Activated naive CD8-positive, alpha-beta T cell treated with anti-CD3 and anti-CD28 coated beads, Interleukin-2, amount 50 U/mL, for 24 hours (primary cell): ENCODE measurements at regions not wholly inside any gene's neighbourhood (a gene's known extent, or its start where the extent isn't known, plus 50 kb on each side); places are given as distances from the start of the nearest gene placed in this dataset.

Source experiments
- ATAC-seq: fragments of 150-1000 bp; cut with Tn5 transposase; one replicate; pipeline ENCODE4 v1.10.0; 2021
- DNase-seq: peaks from one replicate; pipeline ENCODE4 v3.0.0; 2021
- H3K27ac Mint-ChIP-seq: one replicate; pipeline ENCODE4 v1.8.0; 2021; ENCODE audit warnings: mild to moderate bottlenecking, mixed read lengths
- H3K27me3 Mint-ChIP-seq: one replicate; pipeline ENCODE4 v1.8.0; 2021; ENCODE audit warnings: mixed read lengths
- H3K36me3 Mint-ChIP-seq: one replicate; pipeline ENCODE4 v1.8.0; 2021; ENCODE audit warnings: low read depth, mixed read lengths
- H3K4me1 Mint-ChIP-seq: one replicate; pipeline ENCODE4 v1.8.0; 2021; ENCODE audit warnings: mixed read lengths
- H3K4me3 Mint-ChIP-seq: one replicate; pipeline ENCODE4 v1.8.0; 2021; ENCODE audit warnings: mild to moderate bottlenecking, moderate library complexity, mixed read lengths
- H3K9me3 Mint-ChIP-seq: one replicate; pipeline ENCODE4 v1.8.0; 2021; ENCODE audit warnings: mixed read lengths

- no peak overlapping the region for H3K4me3 Mint-ChIP-seq
- H3K27me3 Mint-ChIP-seq, result peaks cover 20% of the 10 kb centered on the region
- peaks cover 13% of the 10 kb centered on the region for H3K4me1 Mint-ChIP-seq
- DNase-seq (no peak), ATAC-seq (no peak)
- no peak overlapping the region for H3K27ac Mint-ChIP-seq
- no peaks in the 10 kb centered on the region for H3K9me3 Mint-ChIP-seq
- H3K36me3 Mint-ChIP-seq, result no peaks in the 10 kb centered on the region
Measured at GRCh38 chr9:96163161-96163560, 138.8 kb downstream of the HSD17B3 start.

GRCh38 chr9:96161819-96162218 is 140.2 kb downstream of the HSD17B3 start:
- DNase-seq (no peak), ATAC-seq (no peak)
- Mint-ChIP-seq H3K27ac (no peak overlapping the region), H3K36me3 (no peaks in the 10 kb centered on the region), H3K27me3 (peaks cover 22% of the 10 kb centered on the region), H3K4me1 (peaks cover 18% of the 10 kb centered on the region), H3K9me3 (no peaks in the 10 kb centered on the region), H3K4me3 (no peak overlapping the region)

GRCh38 chr9:96160866-96161265 is 141.1 kb downstream of the HSD17B3 start:
- Mint-ChIP-seq H3K27ac (no peak overlapping the region), H3K36me3 (no peaks in the 10 kb centered on the region), H3K4me1 (peaks cover 18% of the 10 kb centered on the region), H3K4me3 (no peak overlapping the region), H3K9me3 (no peaks in the 10 kb centered on the region), H3K27me3 (peaks cover 25% of the 10 kb centered on the region)
- DNase-seq (no peak), ATAC-seq (no peak)

GRCh38 chr9:96160168-96160567 is 141.8 kb downstream of the HSD17B3 start:
- Mint-ChIP-seq H3K4me3 (no peak overlapping the region), H3K4me1 (peaks cover 18% of the 10 kb centered on the region), H3K36me3 (no peaks in the 10 kb centered on the region), H3K9me3 (no peaks in the 10 kb centered on the region), H3K27ac (no peak overlapping the region), H3K27me3 (peaks cover 27% of the 10 kb centered on the region)
- DNase-seq (no peak), ATAC-seq (no peak)

GRCh38 chr9:96159596-96159995 is 142.4 kb downstream of the HSD17B3 start:
- no peak overlapping the region for H3K4me3 Mint-ChIP-seq
- H3K27me3 Mint-ChIP-seq, result peaks cover 27% of the 10 kb centered on the region
- DNase-seq (no peak), ATAC-seq (no peak)
- no peaks in the 10 kb centered on the region for H3K9me3 Mint-ChIP-seq
- H3K36me3 Mint-ChIP-seq, result no peaks in the 10 kb centered on the region
- H3K4me1 Mint-ChIP-seq, result peaks cover 18% of the 10 kb centered on the region
- H3K27ac Mint-ChIP-seq, result no peak overlapping the region

- peak; percentile 42 for ATAC-seq
- H3K9me3 Mint-ChIP-seq, result no peaks in the 10 kb centered on the region
Measured at GRCh38 chr9:96158909-96159575, 142.9 kb downstream of the HSD17B3 start.

GRCh38 chr9:96158147-96158546 is 143.8 kb downstream of the HSD17B3 start:
- Mint-ChIP-seq H3K4me3 (no peak overlapping the region), H3K9me3 (no peaks in the 10 kb centered on the region), H3K36me3 (no peaks in the 10 kb centered on the region), H3K27ac (no peak overlapping the region), H3K4me1 (peaks cover 18% of the 10 kb centered on the region), H3K27me3 (peaks cover 30% of the 10 kb centered on the region)
- no peak for ATAC-seq
- DNase-seq, result no peak

More at GRCh38 chr9:96158909-96159575, 142.9 kb downstream of the HSD17B3 start:
- no peak for DNase-seq
- Mint-ChIP-seq H3K27ac (no peak overlapping the region), H3K4me1 (peaks cover 18% of the 10 kb centered on the region), H3K4me3 (no peak overlapping the region), H3K27me3 (peaks cover 30% of the 10 kb centered on the region), H3K36me3 (no peaks in the 10 kb centered on the region)

- Mint-ChIP-seq H3K4me1 (peaks cover 18% of the 10 kb centered on the region), H3K27me3 (peaks cover 34% of the 10 kb centered on the region), H3K36me3 (no peaks in the 10 kb centered on the region), H3K4me3 (no peak overlapping the region), H3K9me3 (no peaks in the 10 kb centered on the region), H3K27ac (no peak overlapping the region)
- ATAC-seq (no peak), DNase-seq (no peak)
Measured at GRCh38 chr9:96157675-96158074, 144.3 kb downstream of the HSD17B3 start.

- Mint-ChIP-seq H3K27ac (no peak overlapping the region), H3K9me3 (no peaks in the 10 kb centered on the region), H3K4me1 (peaks cover 23% of the 10 kb centered on the region), H3K4me3 (no peak overlapping the region), H3K27me3 (peaks cover 30% of the 10 kb centered on the region), H3K36me3 (no peaks in the 10 kb centered on the region)
- ATAC-seq, result no peak
- no peak for DNase-seq
Measured at GRCh38 chr9:96156171-96156974, 145.6 kb downstream of the HSD17B3 start.

- no peak for DNase-seq
- H3K36me3 Mint-ChIP-seq, result no peaks in the 10 kb centered on the region
- H3K4me3 Mint-ChIP-seq, result no peak overlapping the region
- peaks cover 40% of the 10 kb centered on the region for H3K4me1 Mint-ChIP-seq
- H3K27me3 Mint-ChIP-seq, result peaks cover 29% of the 10 kb centered on the region
- H3K9me3 Mint-ChIP-seq, result no peaks in the 10 kb centered on the region
- H3K27ac Mint-ChIP-seq, result no peak overlapping the region
- no peak for ATAC-seq
Measured at GRCh38 chr9:96154081-96154480, 147.9 kb downstream of the HSD17B3 start.

- H3K9me3 Mint-ChIP-seq, result no peaks in the 10 kb centered on the region
- no peak overlapping the region for H3K4me3 Mint-ChIP-seq
- ATAC-seq (no peak), DNase-seq (no peak)
- peaks cover 28% of the 10 kb centered on the region for H3K4me1 Mint-ChIP-seq
- H3K27ac Mint-ChIP-seq, result no peak overlapping the region
- no peaks in the 10 kb centered on the region for H3K36me3 Mint-ChIP-seq
- peaks cover 35% of the 10 kb centered on the region for H3K27me3 Mint-ChIP-seq
Measured at GRCh38 chr9:96152550-96152949, 149.4 kb downstream of the HSD17B3 start.

GRCh38 chr9:96150324-96151227 is 151.4 kb downstream of the HSD17B3 start:
- no peaks in the 10 kb centered on the region for H3K9me3 Mint-ChIP-seq
- DNase-seq (peak; percentile 68), ATAC-seq (peak; percentile 95)
- peaks cover 34% of the 10 kb centered on the region for H3K4me1 Mint-ChIP-seq
- H3K27me3 Mint-ChIP-seq, result peaks cover 44% of the 10 kb centered on the region
- no peaks in the 10 kb centered on the region for H3K36me3 Mint-ChIP-seq
- H3K4me3 Mint-ChIP-seq, result peak overlapping the region; percentile 54
- peak overlapping the region; percentile 77 for H3K27ac Mint-ChIP-seq

- DNase-seq (no peak), ATAC-seq (no peak)
- H3K4me1 Mint-ChIP-seq, result peaks cover 34% of the 10 kb centered on the region
- no peak overlapping the region for H3K4me3 Mint-ChIP-seq
- peak overlapping the region; percentile 77 for H3K27ac Mint-ChIP-seq
- H3K36me3 Mint-ChIP-seq, result no peaks in the 10 kb centered on the region
- peaks cover 46% of the 10 kb centered on the region for H3K27me3 Mint-ChIP-seq
- no peaks in the 10 kb centered on the region for H3K9me3 Mint-ChIP-seq
Measured at GRCh38 chr9:96149533-96150280, 152.3 kb downstream of the HSD17B3 start.
